Neural cell (in vitro differentiated cells): ENCODE measurements at regions not wholly inside any gene's neighbourhood (a gene's known extent, or its start where the extent isn't known, plus 50 kb on each side); places are given as distances from the start of the nearest gene placed in this dataset.

Source experiments
- H2AFZ ChIP-seq: fragments of 200-600, 300-800 bp; sonication (generic), shearing (Covaris generic); 2 replicates; pipeline ENCODE4 v1.6.0; 2014; ENCODE audit warnings: low read depth, mild to moderate bottlenecking, antibody characterized with exemption, low read length, moderate library complexity
- H3F3A ChIP-seq: fragments of 200-600 bp; shearing (Covaris generic); 2 replicates; pipeline ENCODE4 v1.6.1; 2016; ENCODE audit warnings: mild to moderate bottlenecking, moderate library complexity, mixed read lengths, antibody characterized with exemption, low read length; ENCODE audit not compliant: insufficient read depth, poor library complexity, severe bottlenecking
- H3K27ac ChIP-seq: fragments of 200-600, 300-800 bp; sonication (generic), shearing (Covaris generic); 2 replicates; pipeline ENCODE4 v1.5.1; 2014; ENCODE audit warnings: mild to moderate bottlenecking, low read length, moderate library complexity
- H3K27me3 ChIP-seq: fragments of 300-800, 200-600 bp; sonication (generic), shearing (Covaris generic); 2 replicates; pipeline ENCODE4 v1.6.0; 2014; ENCODE audit warnings: mild to moderate bottlenecking, low read depth, low read length, moderate library complexity; ENCODE audit not compliant: insufficient read depth
- H3K36me3 ChIP-seq: fragments of 300-800, 200-600 bp; sonication (generic), shearing (Covaris generic); 2 replicates; pipeline ENCODE4 v1.5.1; 2014; ENCODE audit warnings: mild to moderate bottlenecking, antibody characterized with exemption, low read length, moderate library complexity; ENCODE audit not compliant: insufficient read depth
- H3K4me2 ChIP-seq: fragments of 300-800, 200-600 bp; sonication (generic), shearing (Covaris generic); 2 replicates; pipeline ENCODE4 v1.6.0; 2014; ENCODE audit warnings: mild to moderate bottlenecking, low read length
- H3K4me3 ChIP-seq: fragments of 300-800, 200-600 bp; sonication (generic), shearing (Covaris generic); 2 replicates; pipeline ENCODE4 v1.5.1; 2014; ENCODE audit warnings: mild to moderate bottlenecking, low read length, moderate library complexity
- H3K79me2 ChIP-seq: fragments of 200-600 bp; shearing (Covaris generic); replicated peaks from 2 replicates; pipeline ENCODE4 v1.6.0; 2014; ENCODE audit warnings: mild to moderate bottlenecking, low read length, moderate library complexity; ENCODE audit not compliant: insufficient read depth
- H3K9ac ChIP-seq: fragments of 300-800, 200-600 bp; sonication (generic), shearing (Covaris generic); 2 replicates; pipeline ENCODE4 v1.6.1; 2016; ENCODE audit warnings: mild to moderate bottlenecking, low read length, mixed read lengths
- H3K9me2 ChIP-seq: fragments of 200-600 bp; shearing (Covaris generic); 2 replicates; pipeline ENCODE4 v1.6.1; 2016; ENCODE audit warnings: mild to moderate bottlenecking, low read length, mixed read lengths; ENCODE audit not compliant: insufficient read depth
- H3K9me3 ChIP-seq: fragments of 200-600, 300-800 bp; sonication (generic), shearing (Covaris generic); 2 replicates; pipeline ENCODE4 v1.6.1; 2016; ENCODE audit warnings: mild to moderate bottlenecking, mixed run types, low read length, moderate library complexity, mixed read lengths
- H4K20me1 ChIP-seq: fragments of 200-600 bp; shearing (Covaris generic); 2 replicates; pipeline ENCODE4 v1.6.1; 2016; ENCODE audit warnings: mild to moderate bottlenecking, mixed run types; ENCODE audit not compliant: insufficient read depth
- CTCF ChIP-seq: fragments of 450-650 bp; IDR thresholded peaks from 2 replicates; pipeline ENCODE4 v1.5.1; 2014; ENCODE audit warnings: antibody characterized with exemption, mild to moderate bottlenecking, moderate library complexity; ENCODE audit not compliant: poor library complexity, severe bottlenecking
- EP300 ChIP-seq: fragments of 450-650 bp; conservative IDR thresholded peaks from 2 replicates; pipeline ENCODE4 v1.6.1; 2014; ENCODE audit warnings: antibody characterized with exemption, mild to moderate bottlenecking, moderate library complexity; ENCODE audit not compliant: poor library complexity, severe bottlenecking
- EZH2 ChIP-seq: fragments of 200-600, 300-800 bp; shearing (Covaris generic), sonication (generic); IDR thresholded peaks from 2 replicates; pipeline ENCODE4 v1.6.1; 2014; ENCODE audit warnings: antibody characterized with exemption, low read length, borderline replicate concordance, mild to moderate bottlenecking; ENCODE audit not compliant: insufficient read depth, poor library complexity, severe bottlenecking
- MXI1 ChIP-seq: fragments of 450-650 bp; conservative IDR thresholded peaks from 2 replicates; pipeline ENCODE4 v1.6.1; 2014; ENCODE audit warnings: antibody characterized with exemption, mild to moderate bottlenecking; ENCODE audit not compliant: poor library complexity, severe bottlenecking
- POLR2AphosphoS5 ChIP-seq: IDR thresholded peaks from 2 replicates; pipeline ENCODE4 v1.6.1; 2012
- RAD21 ChIP-seq: fragments of 450-650 bp; conservative IDR thresholded peaks from 2 replicates; pipeline ENCODE4 v1.6.1; 2014; ENCODE audit warnings: antibody characterized with exemption, mild to moderate bottlenecking, moderate library complexity
- SMC3 ChIP-seq: fragments of 450-650 bp; conservative IDR thresholded peaks from 2 replicates; pipeline ENCODE4 v1.6.1; 2014; ENCODE audit warnings: antibody characterized with exemption, mild to moderate bottlenecking, moderate library complexity; ENCODE audit not compliant: poor library complexity
- TAF1 ChIP-seq: IDR thresholded peaks from 2 replicates; pipeline ENCODE4 v1.6.1; 2012; ENCODE audit warnings: low read depth
- TF ChIP-seq, protein P1 (sequence below): IDR thresholded peaks from 2 replicates; pipeline ENCODE4 v1.6.1; 2012; ENCODE audit warnings: borderline replicate concordance

DNA sequence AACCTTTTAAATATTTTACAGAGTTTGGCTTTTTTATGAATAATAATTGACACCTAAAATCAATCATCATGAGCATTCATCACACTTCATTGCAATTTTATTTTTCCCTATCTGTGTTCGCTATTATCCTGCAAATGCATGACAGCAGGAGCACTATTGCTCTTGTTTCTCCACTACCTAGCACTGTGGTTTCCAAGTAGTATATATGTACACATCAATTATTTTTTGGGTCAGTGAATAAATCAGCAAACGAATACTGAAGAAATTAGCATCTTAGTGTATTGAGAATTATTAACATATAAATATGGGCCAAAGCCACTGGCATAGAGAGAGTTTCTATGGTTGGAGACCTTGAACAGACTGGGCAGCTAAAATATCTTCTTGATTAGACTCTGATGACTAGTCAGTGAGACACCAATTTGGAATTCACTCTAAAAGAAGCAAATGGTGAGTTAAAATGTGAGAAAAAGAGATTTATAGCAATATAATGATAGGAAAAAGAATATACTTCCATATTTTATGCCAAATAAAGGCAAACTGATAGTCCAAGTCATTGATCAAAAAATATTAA is 731.1 kb upstream of the LUZP2 start:
- Histone ChIP-seq H3K27ac (no peak overlapping the region), H2AFZ (no peak overlapping the region), H3K27me3 (no peaks in the 10 kb centered on the region), H3K4me2 (no peak overlapping the region), H3K4me3 (no peak overlapping the region), H4K20me1 (no peaks in the 10 kb centered on the region), H3K36me3 (no peaks in the 10 kb centered on the region), H3K9me3 (peaks cover 7% of the 10 kb centered on the region), H3K9ac (no peak overlapping the region), H3K79me2 (no peaks in the 10 kb centered on the region), H3K9me2 (no peaks in the 10 kb centered on the region), H3F3A (no peaks in the 10 kb centered on the region)
- TF ChIP-seq EZH2 (no peak), EP300 (no peak)
- TF ChIP-seq, protein P1, sequence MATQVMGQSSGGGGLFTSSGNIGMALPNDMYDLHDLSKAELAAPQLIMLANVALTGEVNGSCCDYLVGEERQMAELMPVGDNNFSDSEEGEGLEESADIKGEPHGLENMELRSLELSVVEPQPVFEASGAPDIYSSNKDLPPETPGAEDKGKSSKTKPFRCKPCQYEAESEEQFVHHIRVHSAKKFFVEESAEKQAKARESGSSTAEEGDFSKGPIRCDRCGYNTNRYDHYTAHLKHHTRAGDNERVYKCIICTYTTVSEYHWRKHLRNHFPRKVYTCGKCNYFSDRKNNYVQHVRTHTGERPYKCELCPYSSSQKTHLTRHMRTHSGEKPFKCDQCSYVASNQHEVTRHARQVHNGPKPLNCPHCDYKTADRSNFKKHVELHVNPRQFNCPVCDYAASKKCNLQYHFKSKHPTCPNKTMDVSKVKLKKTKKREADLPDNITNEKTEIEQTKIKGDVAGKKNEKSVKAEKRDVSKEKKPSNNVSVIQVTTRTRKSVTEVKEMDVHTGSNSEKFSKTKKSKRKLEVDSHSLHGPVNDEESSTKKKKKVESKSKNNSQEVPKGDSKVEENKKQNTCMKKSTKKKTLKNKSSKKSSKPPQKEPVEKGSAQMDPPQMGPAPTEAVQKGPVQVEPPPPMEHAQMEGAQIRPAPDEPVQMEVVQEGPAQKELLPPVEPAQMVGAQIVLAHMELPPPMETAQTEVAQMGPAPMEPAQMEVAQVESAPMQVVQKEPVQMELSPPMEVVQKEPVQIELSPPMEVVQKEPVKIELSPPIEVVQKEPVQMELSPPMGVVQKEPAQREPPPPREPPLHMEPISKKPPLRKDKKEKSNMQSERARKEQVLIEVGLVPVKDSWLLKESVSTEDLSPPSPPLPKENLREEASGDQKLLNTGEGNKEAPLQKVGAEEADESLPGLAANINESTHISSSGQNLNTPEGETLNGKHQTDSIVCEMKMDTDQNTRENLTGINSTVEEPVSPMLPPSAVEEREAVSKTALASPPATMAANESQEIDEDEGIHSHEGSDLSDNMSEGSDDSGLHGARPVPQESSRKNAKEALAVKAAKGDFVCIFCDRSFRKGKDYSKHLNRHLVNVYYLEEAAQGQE: no peak

DNA sequence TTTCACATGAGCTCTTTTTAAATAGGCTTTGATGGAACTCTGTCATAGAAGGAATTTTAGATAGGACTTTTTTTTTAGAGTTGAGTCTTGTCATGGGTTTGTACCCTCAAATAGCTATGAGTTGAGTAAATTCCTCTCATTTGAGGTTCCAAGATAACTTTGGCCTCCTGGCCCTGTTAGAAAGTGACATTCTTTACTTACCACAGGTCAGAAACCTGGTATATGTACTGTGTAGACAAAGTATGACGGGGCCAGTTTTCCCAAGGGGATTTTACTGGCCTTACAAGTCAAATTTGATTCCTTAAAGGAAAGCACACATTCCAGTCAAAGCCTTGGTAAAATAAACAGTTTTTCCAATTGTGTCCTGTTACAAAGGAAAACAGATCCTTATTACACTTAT is 729.3 kb upstream of the LUZP2 start:
- no peak overlapping the region for H2AFZ ChIP-seq
- H3K36me3 ChIP-seq: no peaks in the 10 kb centered on the region
- no peaks in the 10 kb centered on the region for H3F3A ChIP-seq
- no peak for TF ChIP-seq EZH2
- TF ChIP-seq SMC3: no peak
- no peak for TF ChIP-seq MXI1
- no peak for TF ChIP-seq EP300
- no peak for TF ChIP-seq CTCF
- TF ChIP-seq, protein P1: no peak
- no peak for TF ChIP-seq TAF1
- no peak for TF ChIP-seq RAD21
- no peak for TF ChIP-seq POLR2AphosphoS5
- no peak overlapping the region for H3K27ac ChIP-seq
- H3K79me2 ChIP-seq: no peaks in the 10 kb centered on the region
- H3K9me2 ChIP-seq: no peaks in the 10 kb centered on the region
- no peak overlapping the region for H3K4me3 ChIP-seq
- peaks cover 7% of the 10 kb centered on the region for H3K9me3 ChIP-seq
- no peak overlapping the region for H3K4me2 ChIP-seq
- H3K27me3 ChIP-seq: no peaks in the 10 kb centered on the region
- H3K9ac ChIP-seq: no peak overlapping the region
- no peaks in the 10 kb centered on the region for H4K20me1 ChIP-seq
